HepG2 (cell line): ENCODE measurements at regions not wholly inside any gene's neighbourhood (a gene's known extent, or its start where the extent isn't known, plus 50 kb on each side); places are given as distances from the start of the nearest gene placed in this dataset.
A peak's percentile ranks its signal among the peaks of the same experiment; 100 is the strongest.

Source experiments
- DMAP1 ChIP-seq: IDR thresholded peaks from 2 replicates; pipeline ENCODE4 v1.6.1; 2016
- EEA1 ChIP-seq: sonication (generic); formaldehyde crosslinking; IDR thresholded peaks from 2 replicates; pipeline ENCODE4 v1.5.1; 2020; ENCODE audit warnings: mild to moderate bottlenecking, missing genetic modification reagents, borderline replicate concordance
- IKZF1 ChIP-seq: fragments of 450-650 bp; IDR thresholded peaks from 2 replicates; pipeline ENCODE4 v1.7.1; 2016
- KDM1A ChIP-seq: IDR thresholded peaks from 2 replicates; pipeline ENCODE4 v1.6.1; 2016; ENCODE audit warnings: missing compliant biosample characterization
- PAX8 ChIP-seq: sonication (generic); formaldehyde crosslinking; IDR thresholded peaks from 2 replicates; pipeline ENCODE4 v1.8.0; 2022; ENCODE audit warnings: mild to moderate bottlenecking, missing genetic modification reagents, borderline replicate concordance
- SP4 ChIP-seq: sonication (generic); formaldehyde crosslinking; IDR thresholded peaks from 2 replicates; pipeline ENCODE4 v1.8.1; 2023; ENCODE audit warnings: mild to moderate bottlenecking, missing genetic modification reagents
- STAG1 ChIP-seq: sonication (generic); formaldehyde crosslinking; IDR thresholded peaks from 2 replicates; pipeline ENCODE4 v1.4.0; 2020; ENCODE audit warnings: missing genetic modification reagents
- TMF1 ChIP-seq: sonication (generic); formaldehyde crosslinking; IDR thresholded peaks from 2 replicates; pipeline ENCODE4 v1.8.1; 2022; ENCODE audit warnings: low read depth, missing genetic modification reagents
- ZNF512 ChIP-seq: sonication (generic); formaldehyde crosslinking; IDR thresholded peaks from 2 replicates; pipeline ENCODE4 v1.4.0; 2020; ENCODE audit warnings: mild to moderate bottlenecking, missing genetic modification reagents
- ZNF652 ChIP-seq: IDR thresholded peaks from 2 replicates; pipeline ENCODE4 v1.6.1; 2016; ENCODE audit warnings: low read depth, borderline replicate concordance
- ZNF672 ChIP-seq: sonication (generic); formaldehyde crosslinking; IDR thresholded peaks from 2 replicates; pipeline ENCODE4 v1.8.1; 2022; ENCODE audit warnings: missing genetic modification reagents
- ZNF746 ChIP-seq: sonication (generic); formaldehyde crosslinking; IDR thresholded peaks from 2 replicates; pipeline ENCODE4 v1.8.0; 2022; ENCODE audit warnings: mild to moderate bottlenecking, missing genetic modification reagents
- TF ChIP-seq, protein P1 (sequence below): sonication (generic); formaldehyde crosslinking; IDR thresholded peaks from 2 replicates; pipeline ENCODE4 v1.5.1; 2020; ENCODE audit warnings: missing genetic modification reagents, mild to moderate bottlenecking, borderline replicate concordance

DNA sequence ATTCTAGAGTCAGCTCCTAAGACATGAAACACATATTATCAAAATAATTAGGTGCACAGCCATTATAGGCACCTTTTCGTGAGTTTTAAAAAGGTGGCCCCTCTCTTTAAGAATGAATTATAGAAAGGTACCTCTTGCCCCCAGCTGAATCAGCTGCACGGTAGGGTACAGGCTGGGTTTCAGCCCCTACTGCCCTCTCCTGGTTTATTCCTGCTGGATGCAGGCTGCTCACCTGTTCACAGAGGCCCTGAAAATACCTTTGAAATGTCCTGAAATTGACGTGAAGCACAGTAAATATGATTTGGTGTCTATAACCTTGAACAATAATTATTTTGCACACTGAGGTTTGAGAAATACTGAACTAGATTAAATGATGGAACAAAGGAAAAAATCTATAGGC lies 504.8 kb upstream of the SGCD start (continued):
- TF ChIP-seq, protein P1, sequence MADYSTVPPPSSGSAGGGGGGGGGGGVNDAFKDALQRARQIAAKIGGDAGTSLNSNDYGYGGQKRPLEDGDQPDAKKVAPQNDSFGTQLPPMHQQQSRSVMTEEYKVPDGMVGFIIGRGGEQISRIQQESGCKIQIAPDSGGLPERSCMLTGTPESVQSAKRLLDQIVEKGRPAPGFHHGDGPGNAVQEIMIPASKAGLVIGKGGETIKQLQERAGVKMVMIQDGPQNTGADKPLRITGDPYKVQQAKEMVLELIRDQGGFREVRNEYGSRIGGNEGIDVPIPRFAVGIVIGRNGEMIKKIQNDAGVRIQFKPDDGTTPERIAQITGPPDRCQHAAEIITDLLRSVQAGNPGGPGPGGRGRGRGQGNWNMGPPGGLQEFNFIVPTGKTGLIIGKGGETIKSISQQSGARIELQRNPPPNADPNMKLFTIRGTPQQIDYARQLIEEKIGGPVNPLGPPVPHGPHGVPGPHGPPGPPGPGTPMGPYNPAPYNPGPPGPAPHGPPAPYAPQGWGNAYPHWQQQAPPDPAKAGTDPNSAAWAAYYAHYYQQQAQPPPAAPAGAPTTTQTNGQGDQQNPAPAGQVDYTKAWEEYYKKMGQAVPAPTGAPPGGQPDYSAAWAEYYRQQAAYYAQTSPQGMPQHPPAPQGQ (CRISPR knock-in tag): no peak
- TF ChIP-seq ZNF512: no peak
- TF ChIP-seq ZNF652 (CRISPR knock-in tag): no peak
- TF ChIP-seq IKZF1: no peak
- no peak for TF ChIP-seq KDM1A (CRISPR knock-in tag)
- TF ChIP-seq SP4 (CRISPR knock-in tag): no peak
- no peak for TF ChIP-seq TMF1 (CRISPR knock-in tag)
- no peak for TF ChIP-seq ZNF672 (CRISPR knock-in tag)
- no peak for TF ChIP-seq ZNF746 (CRISPR knock-in tag)
- no peak for TF ChIP-seq DMAP1
- peak; percentile 42 for TF ChIP-seq STAG1 (CRISPR knock-in tag)
- TF ChIP-seq PAX8: no peak
- TF ChIP-seq EEA1 (CRISPR knock-in tag): no peak
- TF ChIP-seq, all 625 proteins: peak for 3
